Right lobe of liver (tissue), 4 donors: ENCODE measurements at regions not wholly inside any gene's neighbourhood (a gene's known extent, or its start where the extent isn't known, plus 50 kb on each side); places are given as distances from the start of the nearest gene placed in this dataset.

Experiments
- CTCF ChIP-seq, 4 donors: fragments of 200-600 bp in 3 of 4; fragments of 450-650 bp in 1 of 4; IDR thresholded peaks; one replicate each; pipeline versions ENCODE4 v1.5.1 to v1.8.0; 2016 to 2022; ENCODE audit warnings: antibody characterized with exemption in 4 of 4, mild to moderate bottlenecking in 2 of 4
- POLR2A ChIP-seq: fragments of 450-650 bp; IDR thresholded peaks from one replicate; pipeline ENCODE4 v1.6.1; 2017; ENCODE audit warnings: antibody characterized with exemption, mild to moderate bottlenecking
- donor health status: DM: no; HTN: no; CAD: no.
- donor health status: DM: no; HTN: no; CAD: no.
- donor health status: DM: no; HTN: yes; CAD: no.

- no peak for TF ChIP-seq CTCF (IDR thresholded peaks at IDR 0.05)
- TF ChIP-seq POLR2A: no peak
Observed at GRCh38 chr12:77485961-77486854, 344.5 kb upstream of the NAV3 start.
